Effector CD4-positive, alpha-beta T cell (primary cell): ENCODE measurements at regions not wholly inside any gene's neighbourhood (a gene's known extent, or its start where the extent isn't known, plus 50 kb on each side); places are given as distances from the start of the nearest gene placed in this dataset.

Experiments used
- DNase-seq: peaks from one replicate; pipeline ENCODE4 v3.0.0-alpha.2; 2020

DNA sequence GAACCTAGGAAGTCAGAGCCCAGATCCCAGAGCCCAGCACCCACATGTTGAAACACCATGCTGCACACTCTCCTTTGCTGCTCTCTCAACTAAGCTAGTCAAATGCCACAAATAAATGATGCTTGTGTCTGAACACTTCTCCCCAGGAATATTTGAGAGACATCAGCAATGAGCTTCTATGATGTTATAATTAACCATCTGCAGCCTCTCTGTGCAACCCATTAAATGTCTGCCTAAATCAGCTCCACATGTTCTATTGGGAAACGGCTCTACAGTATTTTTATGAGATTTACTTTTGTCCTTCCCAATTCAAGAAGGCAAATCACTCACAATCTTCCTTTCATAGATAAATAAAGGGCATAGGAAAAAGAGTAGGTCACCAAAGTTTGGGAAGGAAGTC lies 266.8 kb upstream of the PARD3B start:
- DNase-seq: no peak

DNA sequence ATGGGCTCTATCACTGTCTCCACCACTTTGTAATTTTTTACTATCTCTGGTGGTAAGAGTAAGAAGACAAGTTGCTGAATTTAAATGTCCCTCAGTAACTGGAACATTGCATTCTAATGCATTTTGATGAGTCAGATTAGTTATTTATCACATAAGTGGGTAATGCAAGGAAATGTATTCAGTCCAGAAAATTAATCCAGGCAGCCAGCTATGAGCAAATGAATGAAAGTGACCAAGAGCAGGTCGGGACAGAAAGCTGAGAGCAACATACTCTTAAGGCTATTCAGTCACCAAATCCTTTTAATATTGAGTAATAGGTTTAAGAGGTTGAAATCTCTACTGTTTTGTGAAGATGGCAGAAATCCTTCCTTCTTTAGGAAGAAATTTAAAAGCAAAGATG lies 265.5 kb upstream of the PARD3B start:
- no peak for DNase-seq

DNA sequence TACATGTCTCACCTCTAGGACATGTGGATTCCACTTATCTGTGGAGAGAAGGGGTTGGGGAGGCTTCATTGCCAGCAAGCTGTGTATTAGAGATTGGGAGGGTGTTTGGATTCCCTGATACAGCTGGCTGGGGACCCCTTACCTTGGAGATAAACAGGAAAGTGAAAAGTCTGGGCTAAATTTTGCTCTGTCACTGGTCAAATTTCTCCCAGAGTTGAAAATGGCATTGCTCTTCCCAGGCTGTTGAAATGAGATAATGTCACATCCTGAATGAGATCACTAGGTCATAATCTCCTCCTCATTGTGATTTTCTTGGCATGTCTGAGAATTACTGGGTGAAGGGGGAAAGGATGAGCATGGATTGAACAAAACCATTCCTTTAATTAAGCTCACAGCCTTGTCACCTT lies 265.0 kb upstream of the PARD3B start:
- DNase-seq: no peak

DNA sequence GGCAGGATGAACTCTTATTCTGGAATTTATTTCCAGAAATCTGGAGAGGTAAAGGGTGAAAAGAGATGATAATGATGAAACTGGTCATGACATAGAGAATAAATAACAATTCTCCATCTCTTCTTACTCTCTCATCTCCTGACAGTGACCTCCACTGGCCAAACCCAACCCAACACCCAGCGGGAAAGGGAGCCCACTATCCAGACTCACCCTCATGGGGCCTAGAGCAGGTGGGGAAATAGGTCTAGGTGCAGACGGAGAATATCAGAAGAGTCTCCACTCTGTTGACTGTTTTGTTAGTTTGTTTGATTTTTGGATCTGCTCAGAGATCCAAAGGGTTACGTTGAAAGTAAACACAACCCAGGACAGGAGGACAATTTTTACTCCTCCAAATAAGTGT lies 263.2 kb upstream of the PARD3B start:
- no peak for DNase-seq

DNA sequence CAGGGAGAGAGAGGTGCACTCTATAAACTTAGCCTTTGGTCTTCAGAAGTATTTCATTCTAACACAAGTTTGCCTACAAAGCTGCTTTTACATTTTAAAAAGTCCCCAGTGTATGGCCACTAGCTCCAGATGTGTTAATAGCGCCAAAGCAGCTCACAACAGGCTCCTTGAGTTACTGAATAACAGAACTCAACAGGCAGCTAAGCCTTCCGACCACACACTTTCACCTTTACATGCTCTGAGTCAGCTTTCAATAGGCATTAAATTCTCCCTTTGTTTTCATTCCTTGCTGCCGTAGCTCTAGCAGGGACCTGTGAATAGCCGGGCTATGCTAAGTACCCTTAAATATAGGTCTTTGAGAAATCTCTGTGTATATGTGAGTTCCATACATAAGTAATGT lies 262.8 kb upstream of the PARD3B start:
- no peak for DNase-seq

DNA sequence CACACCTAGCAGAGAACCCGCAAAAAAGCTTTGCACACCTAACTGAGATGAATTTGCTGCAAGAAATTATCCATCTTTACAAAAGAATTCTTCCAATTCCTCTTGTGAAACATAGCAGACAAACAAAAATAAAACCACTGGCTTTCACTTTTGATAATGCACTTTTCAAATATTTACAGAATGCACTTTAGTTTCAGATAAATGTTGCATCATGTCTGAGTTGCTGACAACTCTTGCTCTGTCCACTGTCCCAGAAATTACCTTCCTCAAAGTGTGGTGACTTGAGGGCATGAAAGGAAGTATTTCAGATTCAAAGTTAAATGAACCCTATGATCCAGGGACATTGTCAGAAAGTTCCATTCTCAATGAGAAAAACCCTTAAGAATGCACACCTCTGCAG lies 256.2 kb upstream of the PARD3B start:
- DNase-seq: no peak

DNA sequence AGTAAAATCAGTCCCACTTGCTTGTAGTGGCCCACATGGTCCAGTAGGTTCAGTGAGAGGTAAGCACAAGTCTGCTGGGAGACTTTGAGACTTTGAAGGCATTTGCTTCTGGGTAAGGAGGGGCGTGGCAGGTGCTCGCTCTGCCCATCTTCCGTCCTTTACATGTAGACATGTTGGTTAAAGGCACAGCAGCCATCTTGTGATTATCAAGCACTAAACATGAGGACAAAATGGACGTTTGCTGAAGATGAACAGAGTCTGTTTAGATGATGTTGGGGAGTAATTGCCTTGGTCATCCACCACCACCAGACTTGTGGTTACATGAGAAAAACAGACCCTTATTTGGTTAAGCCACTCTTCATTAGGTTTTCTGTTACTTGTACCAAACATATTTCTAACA lies 252.8 kb upstream of the PARD3B start:
- DNase-seq: no peak

DNA sequence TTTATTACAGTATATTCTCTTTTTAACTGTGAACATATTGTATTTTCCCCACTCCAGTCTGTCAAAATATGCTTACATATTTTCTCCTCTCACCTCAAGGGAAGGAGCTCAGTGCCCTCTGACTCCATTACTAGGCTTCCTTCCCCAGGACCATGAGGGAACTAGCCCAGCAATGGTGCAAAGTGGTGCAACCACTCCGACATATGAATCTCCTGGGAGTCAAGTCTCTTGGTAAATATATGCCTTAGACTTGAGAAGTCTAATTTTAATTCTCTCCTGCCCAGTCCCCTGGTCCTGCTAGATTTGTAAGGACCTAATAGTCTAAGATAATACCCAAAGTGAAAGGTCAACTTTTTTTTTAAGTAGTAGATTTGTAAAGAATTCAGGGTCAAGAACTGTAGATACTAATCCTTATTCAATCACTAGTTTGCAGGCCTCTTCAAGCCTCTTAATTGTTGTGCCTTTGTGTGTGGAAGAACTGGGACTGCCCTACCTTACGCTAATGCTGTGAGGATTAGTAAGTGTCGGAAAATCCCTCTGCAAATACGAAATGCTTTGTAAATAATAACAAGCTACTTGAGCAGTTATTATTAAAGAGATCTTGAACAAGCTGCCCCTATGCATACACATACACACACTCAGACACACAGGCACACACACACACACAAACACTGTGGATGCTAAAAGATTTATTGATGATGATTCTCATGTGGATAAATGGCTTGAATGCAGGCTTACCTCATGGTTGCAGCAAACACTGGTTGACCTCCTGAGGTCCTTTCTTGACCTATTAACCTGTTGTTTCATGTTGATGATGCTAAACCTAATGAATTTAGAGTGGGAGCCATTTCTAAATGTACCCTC lies 251.2 kb upstream of the PARD3B start:
- no peak for DNase-seq

DNA sequence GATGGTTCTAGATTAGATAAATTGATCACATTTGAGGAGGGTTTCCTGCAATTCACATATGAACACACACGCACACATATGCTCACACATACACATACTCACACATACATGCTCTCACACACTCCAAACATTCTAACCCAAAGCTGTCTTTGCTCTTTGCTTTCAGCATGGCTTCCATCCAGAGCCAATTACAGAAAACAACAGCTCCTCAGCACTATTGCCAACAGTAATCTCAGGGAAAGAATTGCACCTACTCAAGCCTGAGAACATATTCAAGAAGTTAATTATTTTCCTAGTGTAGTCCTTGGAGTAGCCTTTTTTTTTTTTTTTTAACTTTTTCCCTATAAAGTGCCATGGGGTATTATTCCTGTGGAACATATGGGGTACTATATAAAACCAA lies 246.9 kb upstream of the PARD3B start:
- no peak for DNase-seq

DNA sequence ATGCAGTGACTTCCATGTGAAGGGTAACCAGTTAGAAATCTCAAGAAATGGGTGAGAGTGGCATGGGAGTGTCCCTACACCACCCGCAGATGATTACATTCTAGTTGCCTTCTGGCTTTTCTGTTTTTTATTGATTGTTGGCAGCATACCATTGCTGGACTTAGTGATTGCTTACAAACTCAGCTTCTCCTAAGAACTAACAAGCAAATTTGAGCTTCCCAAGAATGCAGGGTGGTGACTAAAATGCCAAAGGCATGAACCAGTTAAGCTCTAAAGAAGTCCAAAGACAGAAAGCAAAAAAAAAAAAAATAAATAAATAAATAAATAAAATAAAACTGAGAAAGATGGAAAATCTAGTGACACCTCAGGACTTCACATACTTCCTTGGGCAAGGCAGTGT lies 245.5 kb upstream of the PARD3B start:
- DNase-seq: no peak

DNA sequence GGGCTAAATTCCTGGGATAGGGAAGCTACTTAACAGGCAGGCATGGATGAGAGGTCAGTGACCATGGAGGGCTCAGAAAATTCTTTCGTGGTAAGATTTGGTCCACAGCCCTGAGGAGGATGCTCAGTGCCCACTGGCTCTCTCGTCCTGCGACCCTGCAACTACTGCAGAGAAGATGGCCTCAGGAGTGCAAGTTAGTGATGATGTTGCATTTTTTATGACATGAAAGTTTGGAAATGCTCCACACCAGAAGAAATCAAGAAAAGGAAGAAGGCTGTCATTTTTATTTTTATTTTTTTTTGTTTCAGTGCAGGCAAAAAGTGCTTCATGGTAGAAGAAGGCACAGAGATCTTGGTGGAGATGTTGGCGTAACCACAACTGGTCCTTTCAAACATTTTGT lies 238.6 kb upstream of the PARD3B start:
- DNase-seq: no peak

DNA sequence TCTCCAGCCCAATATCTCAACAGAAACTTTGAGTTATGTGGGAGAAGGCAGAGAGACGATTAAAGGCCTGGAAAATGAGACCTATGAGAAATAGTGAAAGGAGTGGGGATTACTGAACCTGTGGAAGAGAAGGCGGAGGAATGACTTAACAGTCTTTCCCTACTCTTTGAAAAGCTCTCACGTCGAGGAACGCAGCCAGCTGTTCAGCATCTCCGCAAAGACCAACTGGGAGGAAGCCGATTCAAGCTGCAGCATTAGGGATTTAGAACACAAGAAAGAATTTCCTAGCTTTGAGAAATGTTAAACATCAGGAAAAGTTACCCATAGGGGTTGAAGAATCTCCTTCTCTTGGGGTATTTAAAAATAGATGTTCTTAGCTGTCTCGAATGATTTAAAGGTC lies 233.2 kb upstream of the PARD3B start:
- DNase-seq: no peak

DNA sequence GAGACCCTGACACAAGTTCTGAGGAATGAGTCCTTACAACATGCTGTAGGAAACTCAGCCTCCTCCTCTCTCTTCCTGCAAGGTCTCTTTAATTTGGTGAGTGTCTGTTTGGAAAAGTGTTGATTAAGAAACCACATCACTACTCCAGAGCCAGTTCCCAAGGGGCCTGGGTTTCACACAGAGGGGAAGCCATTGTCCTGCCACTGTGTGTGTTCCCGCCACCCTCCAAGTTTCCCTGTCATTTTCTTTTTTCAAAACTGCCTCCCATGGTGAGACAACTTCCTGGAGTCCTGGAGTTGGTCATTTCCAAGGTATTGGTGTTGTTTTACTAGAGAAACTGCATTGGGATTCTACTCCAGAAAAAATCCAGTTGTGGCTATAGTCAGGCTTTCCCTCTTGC lies 232.0 kb upstream of the PARD3B start:
- DNase-seq: no peak

DNA sequence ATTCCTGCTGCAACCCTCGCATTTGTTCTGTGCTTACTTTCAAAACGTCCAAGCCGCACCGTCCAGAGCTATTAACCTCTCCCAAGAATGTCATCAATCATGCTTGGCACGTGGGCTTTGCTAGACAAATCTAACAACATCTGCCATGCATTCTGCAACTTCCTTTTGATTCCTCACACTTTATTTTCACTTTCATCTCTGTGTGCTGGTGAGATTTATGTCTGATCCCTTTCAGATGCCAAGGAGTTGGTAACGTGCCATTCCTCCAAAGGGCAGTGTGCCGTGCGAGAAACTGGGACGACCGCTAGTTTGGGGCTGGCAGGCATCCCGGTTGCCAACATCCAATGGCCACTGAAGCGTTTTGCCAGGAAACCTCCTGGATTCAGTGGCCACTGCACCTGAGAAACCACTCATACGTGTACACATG lies 230.0 kb upstream of the PARD3B start:
- no peak for DNase-seq

DNA sequence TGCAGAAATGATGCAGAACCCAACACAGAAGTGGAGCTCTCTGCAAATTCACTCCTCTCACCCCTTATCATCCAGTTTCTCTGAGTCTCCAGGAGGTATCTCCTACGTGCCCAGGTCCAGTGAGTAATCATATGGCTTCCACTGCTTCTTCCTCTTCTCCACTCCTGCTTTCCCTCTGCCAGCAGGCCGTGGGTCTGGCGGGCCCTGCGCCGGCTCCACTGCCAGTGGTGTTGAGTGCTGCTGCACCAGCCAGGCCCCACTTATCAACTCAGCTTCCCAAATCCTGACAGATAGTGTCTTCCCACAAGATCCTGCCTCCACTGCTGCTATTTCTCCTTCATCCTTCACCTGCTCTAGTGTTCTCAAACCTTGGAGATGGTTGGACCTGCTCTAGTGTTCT lies 227.6 kb upstream of the PARD3B start:
- no peak for DNase-seq

DNA sequence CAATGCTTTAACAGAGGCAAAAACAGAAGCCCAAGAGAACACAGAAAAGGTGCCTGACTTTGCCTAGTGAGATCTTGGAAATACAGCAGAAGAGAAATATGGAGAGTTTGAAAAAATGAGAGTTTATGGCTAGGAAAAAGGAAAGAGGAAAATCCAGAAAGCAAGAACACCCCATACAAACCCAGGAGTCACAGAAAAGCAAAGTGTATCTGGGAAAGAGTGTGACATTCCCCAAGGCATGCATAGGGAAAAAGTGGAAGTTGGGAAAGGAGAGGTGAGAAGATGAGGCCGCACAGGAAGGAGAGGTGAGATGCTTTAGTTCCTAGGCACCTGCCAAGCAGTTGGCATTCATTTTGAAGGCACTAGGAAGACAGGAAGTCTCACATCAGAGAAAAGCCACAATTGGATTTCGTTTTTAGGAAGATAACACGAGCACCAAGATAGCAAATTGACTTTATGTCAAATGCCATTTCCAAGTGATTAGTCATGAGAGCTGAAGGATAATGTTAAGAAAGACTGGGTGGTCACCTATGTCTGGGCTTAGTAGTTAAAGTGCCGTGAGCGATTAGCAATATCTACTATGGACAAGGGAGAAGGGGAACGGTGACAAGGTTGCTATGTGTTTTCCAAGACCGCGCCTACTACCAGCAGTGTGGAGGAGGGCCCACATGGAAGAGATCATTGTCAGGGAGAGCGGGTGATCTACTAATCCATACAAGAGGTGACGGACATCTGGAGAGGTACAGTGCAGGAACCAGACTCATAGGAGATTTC lies 224.1 kb upstream of the PARD3B start:
- DNase-seq: no peak

DNA sequence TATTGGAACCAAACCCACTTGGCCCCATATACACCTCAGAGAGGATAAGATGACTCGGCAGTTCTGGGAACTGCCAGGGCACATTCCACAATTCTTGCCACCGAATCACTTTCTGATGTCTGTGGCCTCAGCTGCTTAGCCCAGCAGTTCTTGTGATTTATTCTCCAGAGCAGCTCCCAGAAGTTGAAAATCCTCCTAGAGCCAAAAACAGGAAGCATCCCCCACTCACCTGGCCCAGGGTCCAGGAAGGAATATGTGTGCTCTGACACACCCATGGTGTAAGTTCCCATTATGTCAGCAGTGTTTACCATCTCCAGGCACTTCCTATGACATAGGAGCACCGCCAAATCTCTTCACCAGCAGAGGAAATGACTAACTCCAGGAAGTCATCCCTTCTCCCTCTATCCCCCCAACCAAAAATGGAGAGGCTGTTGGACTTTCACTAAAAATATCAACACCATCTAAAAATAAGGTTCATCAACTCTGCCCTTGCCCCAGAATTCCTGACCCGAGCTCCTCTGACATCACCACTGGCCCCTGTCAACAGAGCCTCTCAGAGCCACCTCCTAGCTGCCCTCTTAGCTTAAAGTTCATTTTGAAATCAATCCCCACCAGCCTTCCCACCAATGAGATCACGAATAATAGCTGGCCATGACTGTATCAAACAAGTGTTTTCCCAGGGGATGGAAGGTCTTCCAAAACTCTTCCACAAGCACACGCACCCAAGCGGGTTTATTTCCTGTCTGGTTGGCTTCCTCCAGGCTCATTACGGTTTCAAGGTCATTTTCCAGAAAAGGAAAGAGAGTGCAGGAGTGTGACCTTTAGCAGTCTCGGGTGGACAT lies 223.1 kb upstream of the PARD3B start:
- no peak for DNase-seq

DNA sequence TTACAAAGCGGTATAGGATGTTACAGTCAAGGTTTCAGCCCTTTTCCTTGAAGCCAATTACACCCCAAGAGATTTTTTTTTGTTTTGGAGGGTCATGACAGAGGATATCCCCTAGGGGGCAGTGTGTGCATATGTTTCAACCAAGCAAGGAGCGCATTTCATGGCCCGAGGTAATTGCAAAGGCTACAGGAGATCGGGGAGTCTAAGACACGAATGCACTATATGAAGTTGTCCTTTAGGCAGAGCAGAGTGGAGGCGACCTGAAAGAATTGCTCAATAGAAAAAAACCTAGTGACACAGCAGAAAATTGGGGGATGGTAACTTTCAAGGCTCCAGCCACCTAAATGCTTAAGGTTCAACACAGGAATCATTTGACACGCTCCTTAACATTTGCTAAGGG lies 219.8 kb upstream of the PARD3B start:
- DNase-seq: peak; percentile 36

DNA sequence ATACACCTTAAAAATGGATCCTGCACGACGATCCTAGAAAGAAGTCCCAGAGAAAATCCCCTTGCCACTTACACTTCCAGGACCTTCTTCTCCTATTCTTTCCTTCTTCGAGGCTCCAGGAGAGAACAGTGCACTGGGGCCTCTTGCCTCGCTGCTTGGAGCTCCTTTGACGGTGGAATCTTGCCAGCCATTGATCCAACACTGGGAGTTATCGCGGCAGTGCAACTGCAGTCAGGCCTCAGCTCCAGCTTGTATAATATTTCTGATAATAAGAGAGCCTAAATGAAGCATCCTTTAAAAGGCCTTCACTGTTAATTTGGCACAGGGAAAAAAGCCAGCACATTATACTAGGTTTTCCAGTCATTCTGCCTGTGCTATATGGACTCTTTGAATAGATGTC lies 216.9 kb upstream of the PARD3B start:
- DNase-seq: no peak

DNA sequence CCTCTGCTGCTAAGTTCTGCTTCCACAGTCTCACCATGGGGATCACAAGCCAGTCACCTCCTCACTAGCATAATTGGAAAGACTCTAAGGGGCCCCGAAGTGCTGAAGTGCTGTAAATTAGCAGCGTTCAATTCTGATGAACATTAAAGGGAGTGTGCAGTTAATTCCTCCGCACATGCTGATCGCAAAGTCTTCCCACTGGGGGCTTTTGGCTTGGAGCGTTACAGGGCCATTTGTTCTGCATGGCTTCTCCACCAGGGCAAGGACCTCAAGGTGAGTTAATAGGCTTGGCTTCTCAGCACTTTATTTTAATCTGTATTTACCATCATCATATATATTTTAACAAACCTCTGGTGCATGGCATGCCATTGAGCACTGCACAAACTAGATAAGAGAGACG lies 216.3 kb upstream of the PARD3B start:
- DNase-seq: no peak

DNA sequence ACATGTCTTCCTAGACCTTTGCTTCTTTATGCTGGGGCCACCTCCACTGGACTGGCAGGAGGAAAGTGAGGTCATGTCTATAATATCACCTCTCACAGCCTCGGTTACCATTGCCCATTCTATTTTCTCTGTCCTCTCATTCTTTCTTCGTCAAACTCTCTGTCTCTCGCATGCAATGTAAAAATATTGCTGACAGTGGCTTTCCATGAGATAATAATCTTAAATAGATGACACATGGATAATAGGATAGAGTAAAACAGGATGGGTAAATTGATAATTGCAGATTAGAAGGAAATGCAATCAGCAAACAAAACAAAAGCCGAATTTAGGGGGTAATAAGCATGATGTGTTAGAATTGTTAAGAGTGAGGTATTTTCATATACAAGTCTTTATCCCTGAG lies 215.7 kb upstream of the PARD3B start:
- DNase-seq: no peak

DNA sequence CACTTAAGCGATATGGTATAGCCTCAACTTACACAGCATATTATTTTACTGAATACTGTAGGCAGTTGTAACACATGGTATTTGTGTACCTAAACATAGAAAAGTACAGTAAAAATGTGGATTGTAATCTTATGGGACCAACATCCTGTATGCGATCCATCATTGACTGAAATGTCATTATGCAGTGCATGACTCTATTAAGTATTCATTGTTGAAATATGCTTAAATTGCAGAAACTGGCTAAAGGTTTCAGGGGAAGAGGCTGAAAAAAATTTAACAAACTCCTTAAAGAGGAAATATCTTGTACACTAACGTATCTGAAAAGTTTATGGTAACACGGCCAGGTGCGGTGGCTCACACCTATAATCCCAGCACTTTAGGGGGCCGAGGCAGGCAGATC lies 214.1 kb upstream of the PARD3B start:
- no peak for DNase-seq

DNA sequence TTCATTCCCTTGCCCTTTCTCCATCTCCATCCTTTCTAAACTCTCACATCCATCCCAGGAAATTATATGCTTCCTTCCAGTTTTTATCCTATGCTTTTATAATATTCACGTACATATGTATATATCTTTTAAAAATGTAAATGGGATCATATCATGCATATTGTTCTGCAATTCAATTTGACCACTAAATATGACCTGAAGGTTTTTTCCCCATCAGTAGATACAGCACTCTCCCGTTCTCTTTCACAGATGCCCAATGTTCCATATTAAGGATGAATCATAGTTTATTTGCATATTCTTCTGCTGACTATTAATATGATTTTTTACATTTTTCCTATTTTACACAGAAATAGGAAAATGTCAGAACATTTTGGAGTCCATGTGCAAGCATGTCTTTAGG lies 213.3 kb upstream of the PARD3B start:
- no peak for DNase-seq

DNA sequence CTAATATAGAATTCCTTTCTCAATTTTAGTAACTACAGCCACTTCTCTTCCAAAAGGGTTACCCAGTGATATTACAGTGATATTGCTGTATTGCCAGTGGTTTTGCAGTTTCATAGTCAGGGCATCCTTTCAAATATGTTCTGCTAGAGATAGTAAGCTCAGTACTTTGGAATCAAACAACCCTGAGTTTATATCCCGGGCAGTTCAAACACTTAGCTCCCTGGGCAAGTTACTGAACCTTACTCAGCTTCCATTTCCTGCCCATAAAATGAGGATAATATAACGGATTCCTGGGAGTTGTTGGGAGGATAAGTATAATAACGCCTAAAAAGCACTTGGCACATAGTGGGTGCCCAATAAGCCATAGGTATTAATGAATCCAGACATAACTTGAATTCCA lies 212.6 kb upstream of the PARD3B start:
- DNase-seq: no peak
